HTR-8/SVneo (cell line): ENCODE measurements at regions not wholly inside any gene's neighbourhood (a gene's known extent, or its start where the extent isn't known, plus 50 kb on each side); places are given as distances from the start of the nearest gene placed in this dataset.

Experiments used
- DNase-seq: peaks from one replicate; pipeline ENCODE4 v3.0.0; 2011; ENCODE audit warnings: low spot score, mixed read lengths; ENCODE audit not compliant: insufficient read length
- FAIRE-seq: peaks from 2 replicates; lab custom pipeline; 2011; peaks lifted over from hg19 to GRCh38; lab: Jason Lieb, UNC

- DNase-seq: no peak
- FAIRE-seq: no peak
These were observed 96.4 kb downstream of the GATA6 start for GRCh38 chr18:22265838-22266237.

- no peak for FAIRE-seq
These were observed 90.9 kb downstream of the GATA6 start for GRCh38 chr18:22260208-22260820.

GRCh38 chr18:22257022-22257543, 87.7 kb downstream of the GATA6 start:
- DNase-seq: no peak
- FAIRE-seq: no peak

More at GRCh38 chr18:22260208-22260820, 90.9 kb downstream of the GATA6 start:
- no peak for DNase-seq

- FAIRE-seq: no peak
These were observed 84.7 kb downstream of the GATA6 start for GRCh38 chr18:22254088-22254487.

GRCh38 chr18:22253676-22254075, 84.3 kb downstream of the GATA6 start:
- FAIRE-seq (no peak), DNase-seq (no peak)

More at GRCh38 chr18:22254088-22254487, 84.7 kb downstream of the GATA6 start:
- no peak for DNase-seq

- no peak for DNase-seq
- FAIRE-seq: no peak
These were observed 83.8 kb downstream of the GATA6 start for GRCh38 chr18:22253156-22253555.
